Activated naive CD4-positive, alpha-beta T cell treated with anti-CD3 and anti-CD28 coated beads, Interleukin-2, amount 50 U/mL, for 24 hours (primary cell): ENCODE measurements at regions not wholly inside any gene's neighbourhood (a gene's known extent, or its start where the extent isn't known, plus 50 kb on each side); places are given as distances from the start of the nearest gene placed in this dataset.
"Not testable (repeated sequence)": the region's sequence is repeated elsewhere in the genome, so short reads cannot be mapped to it uniquely, and the experiment has no call there.

Source experiments
- H3K27ac Mint-ChIP-seq: one replicate; pipeline ENCODE4 v1.8.0; 2021; ENCODE audit warnings: mild to moderate bottlenecking, mixed read lengths
- H3K27me3 Mint-ChIP-seq: one replicate; pipeline ENCODE4 v1.8.0; 2021; ENCODE audit warnings: mixed read lengths
- H3K36me3 Mint-ChIP-seq: one replicate; pipeline ENCODE4 v1.8.0; 2021; ENCODE audit warnings: mixed read lengths
- H3K4me1 Mint-ChIP-seq: one replicate; pipeline ENCODE4 v1.8.0; 2021; ENCODE audit warnings: mixed read lengths
- H3K4me3 Mint-ChIP-seq: one replicate; pipeline ENCODE4 v1.8.0; 2021; ENCODE audit warnings: mild to moderate bottlenecking, mixed read lengths
- H3K9me3 Mint-ChIP-seq: one replicate; pipeline ENCODE4 v1.8.0; 2021; ENCODE audit warnings: mixed read lengths

GRCh38 chr4:38386005-38386551, 277.9 kb upstream of the KLF3 start:
- Mint-ChIP-seq H3K36me3 (peaks cover 7% of the 10 kb centered on the region), H3K27ac (no peak overlapping the region), H3K4me3 (no peak overlapping the region)

DNA sequence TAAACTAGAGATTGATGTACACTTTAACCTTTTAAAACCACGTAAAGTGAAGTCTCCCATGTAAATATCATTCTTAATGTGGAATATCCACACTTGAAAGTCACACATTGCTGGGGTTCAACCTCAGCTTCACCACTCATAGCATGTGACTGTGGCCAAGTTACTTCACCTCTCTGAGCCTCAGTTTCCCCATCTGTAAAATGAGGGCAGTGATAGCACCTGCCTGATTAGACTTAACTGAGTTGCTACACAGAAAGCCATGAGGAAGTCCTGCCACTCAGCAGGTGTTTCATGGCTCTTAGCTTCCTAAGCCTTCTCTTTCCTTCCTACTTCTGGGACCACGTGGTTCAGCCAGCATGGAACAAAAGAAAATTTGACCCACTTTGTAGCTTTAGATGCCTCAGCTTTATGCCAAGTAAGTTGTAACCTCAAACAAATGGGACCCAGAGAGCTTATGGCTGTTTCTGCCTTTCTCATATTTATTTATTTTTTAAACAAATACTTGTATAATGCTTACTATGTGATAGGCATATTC, 277.3 kb upstream of the KLF3 start:
- Mint-ChIP-seq H3K36me3 (peaks cover 11% of the 10 kb centered on the region), H3K9me3 (peaks cover 12% of the 10 kb centered on the region), H3K4me1 (peaks cover 39% of the 10 kb centered on the region), H3K4me3 (no peak overlapping the region), H3K27me3 (no peaks in the 10 kb centered on the region), H3K27ac (no peak overlapping the region)

More at GRCh38 chr4:38386005-38386551, 277.9 kb upstream of the KLF3 start:
- no peaks in the 10 kb centered on the region for H3K27me3 Mint-ChIP-seq
- peaks cover 8% of the 10 kb centered on the region for H3K9me3 Mint-ChIP-seq
- peaks cover 44% of the 10 kb centered on the region for H3K4me1 Mint-ChIP-seq

DNA sequence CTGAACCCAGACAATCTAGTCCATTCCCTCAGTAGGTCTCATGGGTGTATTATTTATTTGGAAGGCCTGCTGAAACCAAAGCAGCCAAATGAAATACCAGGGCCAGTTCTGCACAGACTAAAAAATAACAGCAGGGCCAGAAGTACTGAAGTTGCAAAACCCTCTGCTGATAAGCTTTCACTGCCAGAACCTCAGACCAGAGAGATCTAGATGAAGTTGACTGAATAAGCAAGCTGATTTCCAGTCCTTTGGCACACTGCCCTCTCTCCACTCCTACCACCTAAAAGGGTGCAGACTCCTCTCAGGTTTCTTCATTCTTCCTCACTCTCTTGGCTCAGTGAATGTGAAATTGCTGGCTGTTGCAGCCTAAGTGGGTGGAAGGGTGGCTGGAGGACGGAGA, 276.7 kb upstream of the KLF3 start:
- no peak overlapping the region for H3K4me3 Mint-ChIP-seq
- H3K27ac Mint-ChIP-seq = no peak overlapping the region
- H3K9me3 Mint-ChIP-seq = peaks cover 15% of the 10 kb centered on the region
- no peaks in the 10 kb centered on the region for H3K27me3 Mint-ChIP-seq
- H3K4me1 Mint-ChIP-seq = peaks cover 36% of the 10 kb centered on the region
- peaks cover 16% of the 10 kb centered on the region for H3K36me3 Mint-ChIP-seq

- peaks cover 31% of the 10 kb centered on the region for H3K4me1 Mint-ChIP-seq
Observed at GRCh38 chr4:38387819-38388218, 276.2 kb upstream of the KLF3 start.

GRCh38 chr4:38388907-38389306, 275.1 kb upstream of the KLF3 start:
- not testable (repeated sequence) for H3K27ac Mint-ChIP-seq, H3K27me3 Mint-ChIP-seq, H3K4me3 Mint-ChIP-seq
- Mint-ChIP-seq H3K36me3 (peaks cover 16% of the 10 kb centered on the region), H3K4me1 (peaks cover 26% of the 10 kb centered on the region), H3K9me3 (peaks cover 15% of the 10 kb centered on the region)

More at GRCh38 chr4:38387819-38388218, 276.2 kb upstream of the KLF3 start:
- Mint-ChIP-seq H3K27me3 (no peaks in the 10 kb centered on the region), H3K27ac (no peak overlapping the region), H3K9me3 (peaks cover 15% of the 10 kb centered on the region), H3K4me3 (no peak overlapping the region), H3K36me3 (peaks cover 16% of the 10 kb centered on the region)

DNA sequence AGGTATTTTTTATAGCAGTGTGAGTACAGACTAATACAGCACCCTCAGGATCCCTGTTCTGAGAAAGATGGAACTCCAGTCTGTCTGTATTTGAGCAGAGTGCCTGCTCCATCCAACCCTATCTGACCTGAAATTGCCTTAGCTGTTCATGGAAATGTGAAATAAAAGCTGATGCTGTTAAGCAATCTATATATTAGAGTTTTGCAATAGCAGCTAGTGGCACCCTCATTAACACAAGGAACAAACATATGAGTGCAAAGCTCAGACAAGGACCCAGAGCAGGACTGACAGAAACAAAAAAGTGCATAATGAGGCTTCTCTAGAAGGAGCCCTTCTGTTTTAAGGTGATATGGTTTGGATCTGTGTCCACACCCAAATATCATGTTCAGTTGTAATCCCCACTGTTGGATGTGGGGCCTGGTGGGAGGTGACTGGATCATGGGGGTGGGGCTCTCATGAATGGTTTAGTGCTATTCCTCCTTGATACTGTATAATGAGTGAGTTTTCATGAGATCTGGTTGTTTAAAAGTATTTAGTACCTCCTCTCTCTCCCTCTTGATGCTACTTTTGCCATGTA, 272.9 kb upstream of the KLF3 start:
- Mint-ChIP-seq H3K27me3 (no peaks in the 10 kb centered on the region), H3K27ac (no peak overlapping the region), H3K36me3 (peaks cover 16% of the 10 kb centered on the region), H3K9me3 (peaks cover 15% of the 10 kb centered on the region), H3K4me3 (no peak overlapping the region), H3K4me1 (peaks cover 11% of the 10 kb centered on the region)

DNA sequence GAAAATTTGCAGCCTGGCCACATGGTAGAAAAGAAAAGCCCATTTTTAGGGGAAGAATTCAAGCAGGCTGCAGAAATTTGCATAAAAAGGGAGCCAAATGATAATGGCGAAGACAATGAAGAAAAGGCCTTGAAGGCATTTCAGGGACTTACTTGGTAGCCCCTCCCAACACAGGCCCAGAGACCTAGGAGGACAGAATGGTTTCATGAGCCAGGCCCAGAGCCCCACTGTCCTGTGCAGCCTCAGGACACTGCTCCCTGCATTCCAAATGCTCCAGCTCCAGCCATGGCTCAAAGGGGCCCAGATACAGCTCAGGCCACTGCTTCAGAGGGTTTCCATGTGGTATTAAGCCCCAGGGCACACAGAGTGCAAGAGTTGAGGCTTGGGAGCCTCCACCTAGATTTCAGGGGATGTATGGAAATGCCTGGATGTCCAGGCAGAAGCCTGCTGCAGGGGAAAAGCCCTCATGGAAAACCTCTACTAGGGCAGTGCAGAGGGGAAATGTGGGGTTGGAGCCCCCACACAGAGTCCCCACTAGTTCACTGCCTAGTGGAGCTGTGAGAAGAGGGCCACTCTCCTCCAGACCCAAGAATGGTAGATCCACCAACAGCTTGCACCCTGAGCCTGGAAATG, 271.7 kb upstream of the KLF3 start:
- peaks cover 15% of the 10 kb centered on the region for H3K9me3 Mint-ChIP-seq
- peaks cover 16% of the 10 kb centered on the region for H3K36me3 Mint-ChIP-seq

DNA sequence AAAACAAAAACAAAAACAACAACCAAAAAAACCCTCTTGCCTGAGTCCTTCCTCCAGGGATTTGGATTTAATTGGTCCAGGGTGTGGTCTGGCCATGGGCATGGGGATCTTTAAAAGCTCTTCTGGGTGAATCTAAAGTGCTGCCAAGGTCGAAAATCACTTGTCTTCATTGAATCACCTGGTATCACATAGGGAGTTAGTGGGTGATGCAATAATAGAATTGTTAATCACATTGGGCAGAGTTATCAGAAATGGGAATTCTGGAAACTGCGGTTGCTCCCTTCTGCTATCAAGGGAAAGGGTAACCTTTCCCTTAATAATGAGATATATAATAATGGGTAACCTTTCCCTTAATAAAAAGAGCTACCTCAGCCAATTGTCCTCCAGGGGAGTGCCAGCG, 267.9 kb upstream of the KLF3 start:
- H3K36me3 Mint-ChIP-seq = peaks cover 10% of the 10 kb centered on the region
- no peak overlapping the region for H3K27ac Mint-ChIP-seq
- H3K27me3 Mint-ChIP-seq = no peaks in the 10 kb centered on the region
- peaks cover 15% of the 10 kb centered on the region for H3K9me3 Mint-ChIP-seq
- no peak overlapping the region for H3K4me3 Mint-ChIP-seq
- H3K4me1 Mint-ChIP-seq = no peaks in the 10 kb centered on the region

More for the DNA sequence above, 271.7 kb upstream of the KLF3 start:
- H3K27me3 Mint-ChIP-seq = no peaks in the 10 kb centered on the region
- H3K4me3 Mint-ChIP-seq = no peak overlapping the region
- peaks cover 3% of the 10 kb centered on the region for H3K4me1 Mint-ChIP-seq
- no peak overlapping the region for H3K27ac Mint-ChIP-seq

DNA sequence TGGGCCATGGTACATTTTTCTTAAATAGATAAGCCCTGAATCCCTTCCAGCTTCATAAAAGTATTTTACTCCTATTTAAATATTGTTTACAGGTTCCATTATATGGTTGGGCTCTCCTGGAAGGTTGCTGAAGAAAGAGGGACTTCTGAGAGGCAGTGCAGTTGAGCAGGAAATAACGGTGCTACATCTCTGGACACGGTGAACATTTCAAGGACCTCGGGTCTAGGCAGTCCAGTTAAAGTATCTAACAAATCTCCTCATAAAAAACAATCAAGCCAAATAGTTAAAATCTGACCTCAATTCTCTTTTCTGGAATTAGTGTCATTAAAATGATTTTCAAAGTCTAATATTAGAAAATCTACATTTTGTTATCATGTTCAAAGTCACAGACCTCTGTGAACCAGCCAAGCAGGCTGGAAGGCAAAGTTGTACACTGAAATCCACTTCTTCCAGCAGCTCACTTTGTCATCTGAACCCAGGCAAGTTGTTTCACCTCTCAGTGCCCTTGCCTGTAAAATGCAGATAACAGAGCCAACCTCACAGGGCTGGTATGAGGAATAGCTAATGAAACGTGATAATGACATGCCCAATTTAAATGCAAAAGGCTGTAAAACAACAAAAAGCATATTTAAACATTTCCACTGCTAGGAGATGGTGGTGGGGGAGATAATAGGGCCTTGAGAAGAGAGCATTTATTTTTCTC, 267.0 kb upstream of the KLF3 start:
- Mint-ChIP-seq H3K36me3 (peaks cover 4% of the 10 kb centered on the region), H3K27me3 (no peaks in the 10 kb centered on the region), H3K27ac (peak overlapping the region; percentile 19), H3K4me1 (no peaks in the 10 kb centered on the region), H3K9me3 (peaks cover 8% of the 10 kb centered on the region), H3K4me3 (no peak overlapping the region)

GRCh38 chr4:38400946-38401345, 263.1 kb upstream of the KLF3 start:
- H3K27ac Mint-ChIP-seq = no peak overlapping the region
- peaks cover 11% of the 10 kb centered on the region for H3K9me3 Mint-ChIP-seq
- no peak overlapping the region for H3K4me3 Mint-ChIP-seq
- H3K4me1 Mint-ChIP-seq = peaks cover 3% of the 10 kb centered on the region
- H3K27me3 Mint-ChIP-seq = no peaks in the 10 kb centered on the region
- peaks cover 2% of the 10 kb centered on the region for H3K36me3 Mint-ChIP-seq

DNA sequence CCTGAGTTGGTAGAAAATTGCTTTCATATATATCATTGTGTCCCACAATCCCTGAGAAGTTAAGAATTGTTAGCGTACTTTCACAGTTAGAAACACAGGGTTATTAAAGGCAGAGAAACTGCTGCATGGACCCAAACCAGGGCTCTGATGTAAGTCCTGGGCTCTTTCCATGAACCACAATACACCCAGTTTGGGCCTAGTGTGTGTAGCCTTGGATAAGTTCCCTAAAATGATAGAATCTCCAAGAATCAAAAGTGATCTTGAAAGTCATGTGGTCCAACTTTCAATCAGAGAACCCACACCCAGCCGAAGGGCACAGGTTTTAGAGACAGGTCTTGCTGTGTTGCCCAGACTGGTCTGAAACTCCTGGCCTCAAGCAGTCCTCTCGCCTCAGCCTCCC, 257.8 kb upstream of the KLF3 start:
- H3K27ac Mint-ChIP-seq = no peak overlapping the region

DNA sequence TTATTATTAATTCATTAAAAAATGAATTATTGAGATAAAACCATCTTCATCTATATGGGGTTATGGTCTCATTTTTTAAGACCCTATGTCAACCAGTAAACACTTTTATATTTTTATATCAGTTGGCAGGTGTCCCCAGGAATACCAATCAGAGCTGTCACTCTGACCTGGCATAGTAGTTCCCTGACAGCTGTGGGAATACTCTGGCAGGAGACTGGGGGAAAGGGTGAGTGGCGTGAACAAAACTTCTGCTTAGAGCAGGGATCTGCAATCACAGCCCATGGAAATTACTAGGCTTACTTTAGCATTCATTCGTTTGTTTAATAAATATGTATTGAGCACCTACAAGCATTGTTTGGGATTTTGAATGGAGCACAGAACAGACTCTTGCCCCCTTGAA, 254.1 kb upstream of the KLF3 start:
- H3K4me3 Mint-ChIP-seq = no peak overlapping the region

More for the DNA sequence above, 257.8 kb upstream of the KLF3 start:
- Mint-ChIP-seq H3K36me3 (no peaks in the 10 kb centered on the region), H3K4me1 (peaks cover 3% of the 10 kb centered on the region), H3K27me3 (no peaks in the 10 kb centered on the region), H3K9me3 (peaks cover 4% of the 10 kb centered on the region), H3K4me3 (no peak overlapping the region)

DNA sequence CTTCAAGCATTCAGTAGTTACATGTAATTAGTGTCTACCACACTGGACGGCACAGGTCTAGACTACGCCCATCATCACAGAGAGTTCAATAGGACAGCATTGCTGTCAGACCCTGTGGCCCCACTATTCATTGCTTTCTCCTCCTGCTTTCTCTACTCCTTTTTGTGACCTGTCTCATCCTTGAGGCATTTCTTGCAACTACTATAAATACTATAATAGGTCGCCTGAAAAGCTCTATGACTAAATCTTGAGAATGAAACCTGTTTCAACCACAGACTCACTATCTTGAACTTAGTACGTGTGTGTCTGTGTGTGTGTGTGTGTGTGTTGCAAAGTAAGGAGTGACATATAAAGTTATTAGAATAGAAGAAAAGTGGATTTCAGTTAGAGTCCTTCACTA, 252.9 kb upstream of the KLF3 start:
- no peaks in the 10 kb centered on the region for H3K36me3 Mint-ChIP-seq
- H3K27ac Mint-ChIP-seq = no peak overlapping the region
- H3K27me3 Mint-ChIP-seq = no peaks in the 10 kb centered on the region
- H3K4me3 Mint-ChIP-seq = no peak overlapping the region
- no peaks in the 10 kb centered on the region for H3K9me3 Mint-ChIP-seq
- peaks cover 27% of the 10 kb centered on the region for H3K4me1 Mint-ChIP-seq

More for the DNA sequence above, 254.1 kb upstream of the KLF3 start:
- no peaks in the 10 kb centered on the region for H3K27me3 Mint-ChIP-seq
- H3K36me3 Mint-ChIP-seq = no peaks in the 10 kb centered on the region
- peaks cover 19% of the 10 kb centered on the region for H3K4me1 Mint-ChIP-seq
- H3K9me3 Mint-ChIP-seq = no peaks in the 10 kb centered on the region
- H3K27ac Mint-ChIP-seq = no peak overlapping the region

GRCh38 chr4:38411981-38412536, 251.9 kb upstream of the KLF3 start:
- Mint-ChIP-seq H3K36me3 (no peaks in the 10 kb centered on the region), H3K4me3 (no peak overlapping the region), H3K4me1 (peaks cover 27% of the 10 kb centered on the region), H3K27ac (no peak overlapping the region), H3K27me3 (no peaks in the 10 kb centered on the region), H3K9me3 (no peaks in the 10 kb centered on the region)

GRCh38 chr4:38413524-38414341, 250.3 kb upstream of the KLF3 start:
- Mint-ChIP-seq H3K36me3 (peaks cover 2% of the 10 kb centered on the region), H3K4me3 (no peak overlapping the region), H3K4me1 (peaks cover 27% of the 10 kb centered on the region), H3K27ac (no peak overlapping the region), H3K9me3 (no peaks in the 10 kb centered on the region), H3K27me3 (no peaks in the 10 kb centered on the region)
